ENCODE measurements at regions not wholly inside any gene's neighbourhood (a gene's known extent, or its start where the extent isn't known, plus 50 kb on each side); places are given as distances from the start of the nearest gene placed in this dataset.

DNA sequence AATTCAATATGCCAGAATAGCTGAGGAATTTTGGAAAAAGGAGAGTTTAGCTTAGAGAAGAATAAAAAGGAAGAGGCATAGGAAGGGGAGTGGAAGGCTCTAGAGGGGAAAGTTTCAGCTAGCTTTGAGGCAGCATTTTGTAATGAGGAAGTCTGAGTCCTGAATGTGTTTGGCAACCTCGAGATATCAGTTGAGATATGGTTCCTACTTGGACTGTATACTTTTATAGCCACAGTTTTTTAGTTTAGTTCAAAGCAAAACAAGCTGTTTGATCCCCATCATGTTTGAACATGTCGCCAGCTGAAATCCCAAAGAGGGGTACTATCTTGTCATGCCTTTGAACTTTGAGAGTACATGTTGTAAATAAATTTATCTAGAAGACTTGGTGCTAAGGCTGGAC lies 559.0 kb upstream of the FTMT start:
- no peaks in the 10 kb centered on the region for H3K9me3 ChIP-seq
- H3K4me3 ChIP-seq: no peak overlapping the region
- TF ChIP-seq, protein P1, sequence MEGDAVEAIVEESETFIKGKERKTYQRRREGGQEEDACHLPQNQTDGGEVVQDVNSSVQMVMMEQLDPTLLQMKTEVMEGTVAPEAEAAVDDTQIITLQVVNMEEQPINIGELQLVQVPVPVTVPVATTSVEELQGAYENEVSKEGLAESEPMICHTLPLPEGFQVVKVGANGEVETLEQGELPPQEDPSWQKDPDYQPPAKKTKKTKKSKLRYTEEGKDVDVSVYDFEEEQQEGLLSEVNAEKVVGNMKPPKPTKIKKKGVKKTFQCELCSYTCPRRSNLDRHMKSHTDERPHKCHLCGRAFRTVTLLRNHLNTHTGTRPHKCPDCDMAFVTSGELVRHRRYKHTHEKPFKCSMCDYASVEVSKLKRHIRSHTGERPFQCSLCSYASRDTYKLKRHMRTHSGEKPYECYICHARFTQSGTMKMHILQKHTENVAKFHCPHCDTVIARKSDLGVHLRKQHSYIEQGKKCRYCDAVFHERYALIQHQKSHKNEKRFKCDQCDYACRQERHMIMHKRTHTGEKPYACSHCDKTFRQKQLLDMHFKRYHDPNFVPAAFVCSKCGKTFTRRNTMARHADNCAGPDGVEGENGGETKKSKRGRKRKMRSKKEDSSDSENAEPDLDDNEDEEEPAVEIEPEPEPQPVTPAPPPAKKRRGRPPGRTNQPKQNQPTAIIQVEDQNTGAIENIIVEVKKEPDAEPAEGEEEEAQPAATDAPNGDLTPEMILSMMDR (IDR thresholded peaks at IDR 0.05): no peak
- H3K27ac ChIP-seq: no peak overlapping the region
- no peak for DNase-seq
- no peaks in the 10 kb centered on the region for H3K4me1 ChIP-seq
- H3K27me3 ChIP-seq: no peaks in the 10 kb centered on the region
- intact Hi-C loops (cut with DNase I; ENCODE audit: low total_unique reads): no loop called here
- H3K36me3 ChIP-seq: no peaks in the 10 kb centered on the region

DNA sequence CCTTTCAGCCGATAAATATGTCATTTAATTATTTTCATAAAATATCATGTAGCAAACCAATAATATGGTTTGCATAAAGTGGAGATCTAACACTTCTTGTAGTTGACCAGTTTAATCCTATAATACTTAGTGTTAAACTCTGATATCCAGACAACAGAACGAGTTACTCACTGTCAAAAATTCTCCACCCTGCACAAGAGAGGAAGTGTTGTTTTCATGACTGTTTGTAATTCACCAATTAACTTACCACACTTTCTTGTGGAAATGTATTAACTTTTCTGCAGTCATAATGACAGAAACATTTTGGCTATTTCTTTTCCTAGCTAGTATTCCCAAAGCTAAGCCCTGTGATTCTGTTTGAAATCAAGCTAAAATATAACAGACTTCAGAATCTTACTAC lies 555.3 kb upstream of the FTMT start:
- no peaks in the 10 kb centered on the region for H3K9me3 ChIP-seq
- no peaks in the 10 kb centered on the region for H3K4me1 ChIP-seq
- no peaks in the 10 kb centered on the region for H3K27me3 ChIP-seq
- H3K36me3 ChIP-seq: no peaks in the 10 kb centered on the region
- intact Hi-C loops (cut with DNase I; ENCODE audit: low total_unique reads): no loop called here
- TF ChIP-seq, protein P1 (IDR thresholded peaks at IDR 0.05): no peak
- DNase-seq: no peak
- no peak overlapping the region for H3K27ac ChIP-seq
- no peak overlapping the region for H3K4me3 ChIP-seq

DNA sequence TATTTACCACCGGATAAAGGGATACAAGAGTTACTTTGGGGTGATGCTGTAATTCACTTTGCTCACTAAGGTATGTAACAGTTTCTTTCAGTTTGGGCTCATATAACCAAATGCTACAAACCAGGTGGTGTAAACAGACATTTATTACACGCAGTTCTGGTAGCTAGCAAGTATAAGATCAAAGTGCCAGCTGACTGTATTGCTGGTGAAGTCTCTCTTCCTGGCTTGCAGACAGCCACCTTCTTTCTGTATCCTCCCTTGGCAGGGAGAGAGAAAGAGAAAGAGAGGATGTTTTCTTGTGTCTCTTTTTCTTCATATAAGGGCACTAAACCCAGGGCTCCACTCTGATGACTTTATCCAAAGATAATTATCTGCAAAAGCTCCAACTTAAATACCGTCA lies 552.5 kb upstream of the FTMT start:
- Histone ChIP-seq H3K4me1 (no peaks in the 10 kb centered on the region), H3K9me3 (no peaks in the 10 kb centered on the region), H3K36me3 (no peaks in the 10 kb centered on the region), H3K27me3 (no peaks in the 10 kb centered on the region), H3K4me3 (no peak overlapping the region), H3K27ac (no peak overlapping the region)
- no peak for DNase-seq
- intact Hi-C loops (cut with DNase I; ENCODE audit: low total_unique reads): no loop called here
- TF ChIP-seq, protein P1 (IDR thresholded peaks at IDR 0.05): no peak

DNA sequence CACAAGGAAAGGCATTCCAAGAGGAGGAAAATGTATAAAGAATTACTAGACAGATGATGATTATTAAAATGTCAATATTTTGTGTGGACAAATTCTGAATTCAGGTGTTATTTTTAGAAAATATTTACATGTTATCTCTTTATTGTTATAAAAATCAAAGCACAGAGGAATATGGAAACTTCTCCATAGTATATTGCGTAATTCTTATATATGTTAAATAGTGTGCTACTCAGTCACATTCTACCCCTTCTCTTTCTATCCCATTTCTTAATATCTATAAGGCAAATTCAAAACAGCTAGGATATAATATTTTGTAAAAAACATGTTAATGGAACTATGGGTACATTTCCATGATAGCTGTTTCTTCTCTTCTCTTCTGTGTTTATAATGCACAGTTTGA lies 546.8 kb upstream of the FTMT start:
- Histone ChIP-seq H3K36me3 (no peaks in the 10 kb centered on the region), H3K4me1 (no peaks in the 10 kb centered on the region), H3K27ac (no peak overlapping the region), H3K27me3 (no peaks in the 10 kb centered on the region), H3K4me3 (no peak overlapping the region), H3K9me3 (no peaks in the 10 kb centered on the region)
- TF ChIP-seq, protein P1 (IDR thresholded peaks at IDR 0.05): no peak
- DNase-seq: no peak
- intact Hi-C loops (cut with DNase I; ENCODE audit: low total_unique reads): no loop called here

DNA sequence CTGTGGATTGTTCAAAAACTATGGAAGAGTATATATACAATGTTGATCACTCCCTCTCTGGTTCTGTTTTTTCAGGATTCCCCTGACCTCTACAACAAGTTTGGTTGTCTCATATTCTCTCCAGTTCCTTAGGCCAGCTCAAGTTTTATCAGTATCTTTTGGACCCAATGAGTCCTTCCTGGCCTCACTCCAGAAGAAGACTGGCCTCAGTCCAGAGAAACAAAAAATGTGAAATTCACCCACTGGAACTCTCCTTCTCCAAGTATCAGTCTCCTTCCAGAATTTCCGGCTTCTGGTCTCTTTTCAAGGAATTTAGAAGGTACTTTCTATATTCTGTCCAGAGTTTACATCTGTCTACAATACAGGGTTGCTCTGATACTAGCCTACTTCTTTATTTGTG lies 537.8 kb upstream of the FTMT start:
- no peak for DNase-seq

DNA sequence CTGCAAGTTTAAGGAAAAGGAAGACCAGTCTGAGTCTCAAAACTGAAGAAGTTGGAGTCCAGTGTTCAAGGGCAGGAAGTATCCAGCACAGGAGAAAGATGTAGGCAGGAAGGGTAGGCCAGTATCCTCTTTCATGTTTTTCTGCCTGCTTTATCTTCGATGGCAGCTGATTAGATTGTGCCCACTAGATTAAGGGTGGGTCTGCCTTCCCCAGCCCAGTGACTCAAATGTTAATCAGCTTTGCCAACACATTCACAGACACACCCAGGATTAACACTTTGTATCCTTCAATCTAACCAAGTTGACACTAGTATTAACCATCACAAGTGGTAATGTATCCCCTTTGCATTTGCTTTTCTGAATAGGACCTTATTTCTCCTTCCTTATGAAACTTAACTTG lies 535.9 kb upstream of the FTMT start:
- no peak for DNase-seq
- intact Hi-C loops (cut with DNase I; ENCODE audit: low total_unique reads): no loop called here
- H3K27me3 ChIP-seq: no peaks in the 10 kb centered on the region
- no peak overlapping the region for H3K27ac ChIP-seq
- no peak overlapping the region for H3K4me3 ChIP-seq
- no peaks in the 10 kb centered on the region for H3K9me3 ChIP-seq
- H3K4me1 ChIP-seq: no peaks in the 10 kb centered on the region
- no peaks in the 10 kb centered on the region for H3K36me3 ChIP-seq
- TF ChIP-seq, protein P1 (IDR thresholded peaks at IDR 0.05): no peak

More for the DNA sequence above, 537.8 kb upstream of the FTMT start:
- Histone ChIP-seq H3K4me1 (no peaks in the 10 kb centered on the region), H3K27me3 (no peaks in the 10 kb centered on the region), H3K4me3 (no peak overlapping the region), H3K9me3 (no peaks in the 10 kb centered on the region), H3K27ac (no peak overlapping the region), H3K36me3 (no peaks in the 10 kb centered on the region)
- TF ChIP-seq, protein P1 (IDR thresholded peaks at IDR 0.05): no peak
- intact Hi-C loops (cut with DNase I; ENCODE audit: low total_unique reads): no loop called here
